HepG2 (cell line): ENCODE measurements at regions not wholly inside any gene's neighbourhood (a gene's known extent, or its start where the extent isn't known, plus 50 kb on each side); places are given as distances from the start of the nearest gene placed in this dataset.

ENCODE experiments used
- KAT2B ChIP-seq: fragments of 150-350 bp; IDR thresholded peaks from 2 replicates; pipeline ENCODE4 v1.6.1; 2014; ENCODE audit warnings: low read depth, low read length, borderline replicate concordance
- POLR2A ChIP-seq, 2 experiments: IDR thresholded peaks; 2 replicates each; pipeline ENCODE4 v1.6.1; 2011; ENCODE audit warnings: low read depth in 2 of 2, low read length in 2 of 2, mild to moderate bottlenecking in 1 of 2, moderate library complexity in 1 of 2; ENCODE audit not compliant: insufficient read depth in 1 of 2
- TP53 ChIP-seq: sonication (generic); formaldehyde crosslinking; conservative IDR thresholded peaks from 2 replicates; pipeline ENCODE4 v1.4.0; 2020; ENCODE audit warnings: missing genetic modification reagents
- TF ChIP-seq, protein P1 (sequence below): sonication (generic); formaldehyde crosslinking; IDR thresholded peaks from 2 replicates; pipeline ENCODE4 v1.5.0; 2020; ENCODE audit warnings: mild to moderate bottlenecking, missing genetic modification reagents, moderate library complexity
- TF ChIP-seq, protein P2 (sequence below), 2 experiments: IDR thresholded peaks; 2 replicates each; pipeline ENCODE4 v1.6.1; 2011 to 2012; ENCODE audit warnings: low read length in 2 of 2, borderline replicate concordance in 1 of 2, low read depth in 1 of 2, mild to moderate bottlenecking in 1 of 2, moderate library complexity in 1 of 2
- TF ChIP-seq, protein P3 (sequence below): sonication (generic); formaldehyde crosslinking; IDR thresholded peaks from 2 replicates; pipeline ENCODE4 v1.5.0; 2020; ENCODE audit warnings: missing genetic modification reagents
- TF ChIP-seq, protein P4 (sequence below): sonication (generic); formaldehyde crosslinking; IDR thresholded peaks from 2 replicates; pipeline ENCODE4 v1.5.0; 2020; ENCODE audit warnings: mild to moderate bottlenecking, missing genetic modification reagents, borderline replicate concordance

DNA sequence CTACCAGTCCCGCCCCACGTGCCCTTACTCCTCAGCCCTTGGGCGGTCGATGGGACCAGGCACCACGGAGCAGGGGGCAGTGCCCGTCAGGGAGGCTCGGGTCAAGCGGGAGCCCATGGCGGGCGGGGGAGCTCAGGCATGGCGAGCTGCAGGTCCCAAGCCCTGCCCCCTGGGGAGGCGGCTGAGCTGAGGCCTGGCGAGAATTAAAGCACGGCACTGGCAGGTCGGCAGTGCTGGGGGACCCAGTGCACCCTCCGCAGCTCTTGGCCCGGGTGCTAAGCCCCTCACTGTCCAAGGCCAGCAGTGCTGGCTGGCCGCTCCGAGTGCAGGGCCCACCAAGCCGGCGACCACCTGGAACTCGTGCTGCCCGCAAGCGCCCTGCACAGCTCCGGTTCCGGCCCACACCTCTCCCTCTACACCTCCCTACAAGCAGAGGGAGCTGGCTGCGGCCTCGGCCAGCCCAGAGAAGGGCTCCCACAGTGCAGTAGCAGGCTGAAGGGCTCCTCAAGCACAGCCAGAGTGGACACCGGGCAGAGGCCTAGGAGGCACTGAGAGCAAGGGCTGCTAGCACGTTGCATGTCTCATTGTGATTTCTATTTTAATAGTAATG, 166.8 kb upstream of the FMN2 start:
- TF ChIP-seq, protein P1, sequence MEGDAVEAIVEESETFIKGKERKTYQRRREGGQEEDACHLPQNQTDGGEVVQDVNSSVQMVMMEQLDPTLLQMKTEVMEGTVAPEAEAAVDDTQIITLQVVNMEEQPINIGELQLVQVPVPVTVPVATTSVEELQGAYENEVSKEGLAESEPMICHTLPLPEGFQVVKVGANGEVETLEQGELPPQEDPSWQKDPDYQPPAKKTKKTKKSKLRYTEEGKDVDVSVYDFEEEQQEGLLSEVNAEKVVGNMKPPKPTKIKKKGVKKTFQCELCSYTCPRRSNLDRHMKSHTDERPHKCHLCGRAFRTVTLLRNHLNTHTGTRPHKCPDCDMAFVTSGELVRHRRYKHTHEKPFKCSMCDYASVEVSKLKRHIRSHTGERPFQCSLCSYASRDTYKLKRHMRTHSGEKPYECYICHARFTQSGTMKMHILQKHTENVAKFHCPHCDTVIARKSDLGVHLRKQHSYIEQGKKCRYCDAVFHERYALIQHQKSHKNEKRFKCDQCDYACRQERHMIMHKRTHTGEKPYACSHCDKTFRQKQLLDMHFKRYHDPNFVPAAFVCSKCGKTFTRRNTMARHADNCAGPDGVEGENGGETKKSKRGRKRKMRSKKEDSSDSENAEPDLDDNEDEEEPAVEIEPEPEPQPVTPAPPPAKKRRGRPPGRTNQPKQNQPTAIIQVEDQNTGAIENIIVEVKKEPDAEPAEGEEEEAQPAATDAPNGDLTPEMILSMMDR: no peak
- TF ChIP-seq, protein P2, sequence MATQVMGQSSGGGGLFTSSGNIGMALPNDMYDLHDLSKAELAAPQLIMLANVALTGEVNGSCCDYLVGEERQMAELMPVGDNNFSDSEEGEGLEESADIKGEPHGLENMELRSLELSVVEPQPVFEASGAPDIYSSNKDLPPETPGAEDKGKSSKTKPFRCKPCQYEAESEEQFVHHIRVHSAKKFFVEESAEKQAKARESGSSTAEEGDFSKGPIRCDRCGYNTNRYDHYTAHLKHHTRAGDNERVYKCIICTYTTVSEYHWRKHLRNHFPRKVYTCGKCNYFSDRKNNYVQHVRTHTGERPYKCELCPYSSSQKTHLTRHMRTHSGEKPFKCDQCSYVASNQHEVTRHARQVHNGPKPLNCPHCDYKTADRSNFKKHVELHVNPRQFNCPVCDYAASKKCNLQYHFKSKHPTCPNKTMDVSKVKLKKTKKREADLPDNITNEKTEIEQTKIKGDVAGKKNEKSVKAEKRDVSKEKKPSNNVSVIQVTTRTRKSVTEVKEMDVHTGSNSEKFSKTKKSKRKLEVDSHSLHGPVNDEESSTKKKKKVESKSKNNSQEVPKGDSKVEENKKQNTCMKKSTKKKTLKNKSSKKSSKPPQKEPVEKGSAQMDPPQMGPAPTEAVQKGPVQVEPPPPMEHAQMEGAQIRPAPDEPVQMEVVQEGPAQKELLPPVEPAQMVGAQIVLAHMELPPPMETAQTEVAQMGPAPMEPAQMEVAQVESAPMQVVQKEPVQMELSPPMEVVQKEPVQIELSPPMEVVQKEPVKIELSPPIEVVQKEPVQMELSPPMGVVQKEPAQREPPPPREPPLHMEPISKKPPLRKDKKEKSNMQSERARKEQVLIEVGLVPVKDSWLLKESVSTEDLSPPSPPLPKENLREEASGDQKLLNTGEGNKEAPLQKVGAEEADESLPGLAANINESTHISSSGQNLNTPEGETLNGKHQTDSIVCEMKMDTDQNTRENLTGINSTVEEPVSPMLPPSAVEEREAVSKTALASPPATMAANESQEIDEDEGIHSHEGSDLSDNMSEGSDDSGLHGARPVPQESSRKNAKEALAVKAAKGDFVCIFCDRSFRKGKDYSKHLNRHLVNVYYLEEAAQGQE (IDR thresholded peaks at IDR 0.05; ENCODE audit: borderline replicate concordance in 1 of 2, low read depth in 1 of 2, low read length in 2 of 2): no peak
- TF ChIP-seq KAT2B: no peak
- no peak for TF ChIP-seq POLR2A (IDR thresholded peaks at IDR 0.05; ENCODE audit: insufficient read depth in 1 of 2, low read depth in 2 of 2, low read length in 2 of 2)
- TF ChIP-seq, protein P3, sequence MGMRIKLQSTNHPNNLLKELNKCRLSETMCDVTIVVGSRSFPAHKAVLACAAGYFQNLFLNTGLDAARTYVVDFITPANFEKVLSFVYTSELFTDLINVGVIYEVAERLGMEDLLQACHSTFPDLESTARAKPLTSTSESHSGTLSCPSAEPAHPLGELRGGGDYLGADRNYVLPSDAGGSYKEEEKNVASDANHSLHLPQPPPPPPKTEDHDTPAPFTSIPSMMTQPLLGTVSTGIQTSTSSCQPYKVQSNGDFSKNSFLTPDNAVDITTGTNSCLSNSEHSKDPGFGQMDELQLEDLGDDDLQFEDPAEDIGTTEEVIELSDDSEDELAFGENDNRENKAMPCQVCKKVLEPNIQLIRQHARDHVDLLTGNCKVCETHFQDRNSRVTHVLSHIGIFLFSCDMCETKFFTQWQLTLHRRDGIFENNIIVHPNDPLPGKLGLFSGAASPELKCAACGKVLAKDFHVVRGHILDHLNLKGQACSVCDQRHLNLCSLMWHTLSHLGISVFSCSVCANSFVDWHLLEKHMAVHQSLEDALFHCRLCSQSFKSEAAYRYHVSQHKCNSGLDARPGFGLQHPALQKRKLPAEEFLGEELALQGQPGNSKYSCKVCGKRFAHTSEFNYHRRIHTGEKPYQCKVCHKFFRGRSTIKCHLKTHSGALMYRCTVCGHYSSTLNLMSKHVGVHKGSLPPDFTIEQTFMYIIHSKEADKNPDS (CRISPR knock-in tag): no peak
- TF ChIP-seq TP53: no peak
- TF ChIP-seq, protein P4, sequence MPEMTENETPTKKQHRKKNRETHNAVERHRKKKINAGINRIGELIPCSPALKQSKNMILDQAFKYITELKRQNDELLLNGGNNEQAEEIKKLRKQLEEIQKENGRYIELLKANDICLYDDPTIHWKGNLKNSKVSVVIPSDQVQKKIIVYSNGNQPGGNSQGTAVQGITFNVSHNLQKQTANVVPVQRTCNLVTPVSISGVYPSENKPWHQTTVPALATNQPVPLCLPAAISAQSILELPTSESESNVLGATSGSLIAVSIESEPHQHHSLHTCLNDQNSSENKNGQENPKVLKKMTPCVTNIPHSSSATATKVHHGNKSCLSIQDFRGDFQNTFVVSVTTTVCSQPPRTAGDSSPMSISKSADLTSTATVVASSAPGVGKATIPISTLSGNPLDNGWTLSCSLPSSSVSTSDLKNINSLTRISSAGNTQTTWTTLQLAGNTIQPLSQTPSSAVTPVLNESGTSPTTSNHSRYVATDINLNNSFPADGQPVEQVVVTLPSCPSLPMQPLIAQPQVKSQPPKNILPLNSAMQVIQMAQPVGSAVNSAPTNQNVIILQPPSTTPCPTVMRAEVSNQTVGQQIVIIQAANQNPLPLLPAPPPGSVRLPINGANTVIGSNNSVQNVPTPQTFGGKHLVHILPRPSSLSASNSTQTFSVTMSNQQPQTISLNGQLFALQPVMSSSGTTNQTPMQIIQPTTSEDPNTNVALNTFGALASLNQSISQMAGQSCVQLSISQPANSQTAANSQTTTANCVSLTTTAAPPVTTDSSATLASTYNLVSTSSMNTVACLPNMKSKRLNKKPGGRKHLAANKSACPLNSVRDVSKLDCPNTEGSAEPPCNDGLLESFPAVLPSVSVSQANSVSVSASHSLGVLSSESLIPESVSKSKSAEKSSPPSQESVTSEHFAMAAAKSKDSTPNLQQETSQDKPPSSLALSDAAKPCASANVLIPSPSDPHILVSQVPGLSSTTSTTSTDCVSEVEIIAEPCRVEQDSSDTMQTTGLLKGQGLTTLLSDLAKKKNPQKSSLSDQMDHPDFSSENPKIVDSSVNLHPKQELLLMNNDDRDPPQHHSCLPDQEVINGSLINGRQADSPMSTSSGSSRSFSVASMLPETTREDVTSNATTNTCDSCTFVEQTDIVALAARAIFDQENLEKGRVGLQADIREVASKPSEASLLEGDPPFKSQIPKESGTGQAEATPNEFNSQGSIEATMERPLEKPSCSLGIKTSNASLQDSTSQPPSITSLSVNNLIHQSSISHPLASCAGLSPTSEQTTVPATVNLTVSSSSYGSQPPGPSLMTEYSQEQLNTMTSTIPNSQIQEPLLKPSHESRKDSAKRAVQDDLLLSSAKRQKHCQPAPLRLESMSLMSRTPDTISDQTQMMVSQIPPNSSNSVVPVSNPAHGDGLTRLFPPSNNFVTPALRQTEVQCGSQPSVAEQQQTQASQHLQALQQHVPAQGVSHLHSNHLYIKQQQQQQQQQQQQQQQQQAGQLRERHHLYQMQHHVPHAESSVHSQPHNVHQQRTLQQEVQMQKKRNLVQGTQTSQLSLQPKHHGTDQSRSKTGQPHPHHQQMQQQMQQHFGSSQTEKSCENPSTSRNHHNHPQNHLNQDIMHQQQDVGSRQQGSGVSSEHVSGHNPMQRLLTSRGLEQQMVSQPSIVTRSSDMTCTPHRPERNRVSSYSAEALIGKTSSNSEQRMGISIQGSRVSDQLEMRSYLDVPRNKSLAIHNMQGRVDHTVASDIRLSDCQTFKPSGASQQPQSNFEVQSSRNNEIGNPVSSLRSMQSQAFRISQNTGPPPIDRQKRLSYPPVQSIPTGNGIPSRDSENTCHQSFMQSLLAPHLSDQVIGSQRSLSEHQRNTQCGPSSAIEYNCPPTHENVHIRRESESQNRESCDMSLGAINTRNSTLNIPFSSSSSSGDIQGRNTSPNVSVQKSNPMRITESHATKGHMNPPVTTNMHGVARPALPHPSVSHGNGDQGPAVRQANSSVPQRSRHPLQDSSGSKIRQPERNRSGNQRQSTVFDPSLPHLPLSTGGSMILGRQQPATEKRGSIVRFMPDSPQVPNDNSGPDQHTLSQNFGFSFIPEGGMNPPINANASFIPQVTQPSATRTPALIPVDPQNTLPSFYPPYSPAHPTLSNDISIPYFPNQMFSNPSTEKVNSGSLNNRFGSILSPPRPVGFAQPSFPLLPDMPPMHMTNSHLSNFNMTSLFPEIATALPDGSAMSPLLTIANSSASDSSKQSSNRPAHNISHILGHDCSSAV: no peak
